Omental fat pad (tissue), 3 donors: ENCODE measurements at regions not wholly inside any gene's neighbourhood (a gene's known extent, or its start where the extent isn't known, plus 50 kb on each side); places are given as distances from the start of the nearest gene placed in this dataset.

ENCODE experiments used
- ATAC-seq: fragments of 150-250 bp; one replicate; pipeline ENCODE4 v1.9.1; 2016; ENCODE audit warnings: mild to moderate bottlenecking, moderate library complexity; ENCODE audit not compliant: low FRiP score
- DNase-seq: peaks from one replicate; pipeline ENCODE4 v3.0.0-alpha.2; 2019; ENCODE audit warnings: low spot score
- CTCF ChIP-seq, 3 donors: fragments of 450-650 bp; IDR thresholded peaks; one replicate each; pipeline ENCODE4 v1.5.1; 2016 to 2017; ENCODE audit warnings: antibody characterized with exemption in 3 of 3, mild to moderate bottlenecking in 3 of 3, moderate library complexity in 2 of 3

- DNase-seq (no peak), ATAC-seq (no peak)
- no peak for TF ChIP-seq CTCF (IDR thresholded peaks at IDR 0.05)
Observed at GRCh38 chr3:76134166-76134565, 348.8 kb upstream of the ZNF717 start.

GRCh38 chr3:76138921-76139320 lies 353.6 kb upstream of the ZNF717 start:
- ATAC-seq: no peak
- TF ChIP-seq CTCF (IDR thresholded peaks at IDR 0.05): no peak
- no peak for DNase-seq

- TF ChIP-seq CTCF (IDR thresholded peaks at IDR 0.05): no peak
- no peak for DNase-seq
- no peak for ATAC-seq
Observed at GRCh38 chr3:76147846-76148245, 362.5 kb upstream of the ZNF717 start.

GRCh38 chr3:76152028-76152427 lies 366.7 kb upstream of the ZNF717 start:
- ATAC-seq: no peak
- TF ChIP-seq CTCF (IDR thresholded peaks at IDR 0.05): no peak
- no peak for DNase-seq

GRCh38 chr3:76161856-76162255 lies 376.5 kb upstream of the ZNF717 start:
- no peak for DNase-seq
- no peak for TF ChIP-seq CTCF (IDR thresholded peaks at IDR 0.05)
- no peak for ATAC-seq

- ATAC-seq (no peak), DNase-seq (no peak)
- no peak for TF ChIP-seq CTCF (IDR thresholded peaks at IDR 0.05)
Observed at GRCh38 chr3:76171647-76172046, 386.3 kb upstream of the ZNF717 start.

- ATAC-seq: no peak
- TF ChIP-seq CTCF (IDR thresholded peaks at IDR 0.05): no peak
- DNase-seq: no peak
Observed at GRCh38 chr3:76177610-76178009, 392.3 kb upstream of the ZNF717 start.
